Keratinocyte (primary cell): ENCODE measurements at regions not wholly inside any gene's neighbourhood (a gene's known extent, or its start where the extent isn't known, plus 50 kb on each side); places are given as distances from the start of the nearest gene placed in this dataset.

ENCODE experiments used
- CTCF ChIP-seq, 3 experiments: IDR thresholded peaks in 1 of 3; conservative IDR thresholded peaks in 1 of 3; optimal IDR thresholded peaks in 1 of 3; 2 replicates in 2 of 3; 3 replicates in 1 of 3; pipeline versions ENCODE3 to v1.5.1; 2011; ENCODE audit warnings: low read length in 3 of 3, mild to moderate bottlenecking in 3 of 3, moderate library complexity in 2 of 3, control low read depth in 1 of 3, inconsistent platforms in 1 of 3; ENCODE audit not compliant: insufficient read depth in 2 of 3; ENCODE audit errors: extremely low read depth in 1 of 3
- EZH2 ChIP-seq: IDR thresholded peaks from one replicate; pipeline ENCODE4 v1.6.1; 2012; ENCODE audit warnings: inconsistent platforms, mild to moderate bottlenecking, low read length, moderate library complexity

GRCh38 chr2:228545041-228545747, 363.7 kb upstream of the SPHKAP start:
- TF ChIP-seq CTCF (optimal IDR thresholded peaks at IDR 0.05 in 1 of 3, IDR thresholded peaks at IDR 0.05 in 1 of 3, conservative IDR thresholded peaks at IDR 0.05 in 1 of 3; ENCODE audit: extremely low read depth in 1 of 3, insufficient read depth in 2 of 3, low read length in 3 of 3) = no peak
- TF ChIP-seq EZH2 = no peak
